ENCODE measurements at regions not wholly inside any gene's neighbourhood (a gene's known extent, or its start where the extent isn't known, plus 50 kb on each side); places are given as distances from the start of the nearest gene placed in this dataset.
"Not testable (repeated sequence)": the region's sequence is repeated elsewhere in the genome, so short reads cannot be mapped to it uniquely, and the experiment has no call there.

- DNase-seq = no peak
Observed at GRCh38 chr6:156687789-156688619, 89.2 kb upstream of the ARID1B start.

GRCh38 chr6:156686995-156687788, 90.0 kb upstream of the ARID1B start:
- peak; percentile 48 for DNase-seq

DNA sequence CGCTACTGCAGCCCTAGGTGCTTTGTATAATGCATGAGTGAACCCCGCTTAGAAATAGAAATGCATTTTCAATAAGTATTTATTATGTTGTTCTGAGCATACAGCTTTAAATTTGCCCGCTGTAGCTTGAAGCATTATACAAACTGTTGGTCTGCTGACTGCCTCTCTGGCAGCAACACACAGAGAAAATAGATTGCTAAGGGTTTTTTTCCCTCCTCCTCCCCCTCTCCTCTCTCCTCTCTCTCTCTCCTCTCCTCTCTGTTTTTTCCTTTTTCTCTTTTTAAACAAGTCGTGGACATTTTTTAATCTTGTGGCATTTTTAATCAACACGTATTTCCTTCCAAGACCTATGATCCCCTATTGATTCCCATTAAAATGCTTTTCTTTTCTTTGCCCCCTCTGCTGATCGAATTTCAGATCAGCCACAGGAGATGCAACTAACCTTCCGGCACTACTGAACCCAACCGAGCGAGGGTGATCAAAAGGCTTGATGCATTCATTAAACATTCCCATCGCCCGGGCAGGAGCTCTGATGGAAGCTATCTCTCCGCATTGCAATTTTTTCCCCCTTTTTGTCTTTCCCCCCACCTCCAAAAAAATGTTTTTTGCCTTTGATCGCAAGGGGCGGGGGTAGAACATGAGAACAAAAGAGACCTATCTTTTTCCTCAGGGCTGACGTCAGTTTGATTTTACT, 90.7 kb upstream of the ARID1B start:
- DNase-seq = peak; percentile 53

DNA sequence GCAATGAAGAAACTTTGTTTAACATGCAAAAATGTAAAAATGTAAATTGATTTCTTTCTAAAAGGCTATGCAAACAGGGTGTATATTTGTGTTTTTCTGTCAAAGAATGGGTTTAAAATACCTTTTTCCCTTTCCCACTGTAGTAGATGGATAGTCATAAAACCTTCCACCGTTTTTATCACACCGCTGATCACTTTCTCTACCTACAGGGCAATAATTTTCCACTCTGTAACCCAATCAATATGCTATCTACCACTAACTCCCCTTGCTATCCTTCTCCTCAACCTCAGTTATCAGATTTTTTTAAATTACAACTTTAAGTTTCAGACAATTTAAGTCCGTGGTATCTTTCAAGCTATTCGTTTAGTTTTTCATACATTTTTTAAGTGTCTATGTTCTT, 91.4 kb upstream of the ARID1B start:
- DNase-seq = no peak

DNA sequence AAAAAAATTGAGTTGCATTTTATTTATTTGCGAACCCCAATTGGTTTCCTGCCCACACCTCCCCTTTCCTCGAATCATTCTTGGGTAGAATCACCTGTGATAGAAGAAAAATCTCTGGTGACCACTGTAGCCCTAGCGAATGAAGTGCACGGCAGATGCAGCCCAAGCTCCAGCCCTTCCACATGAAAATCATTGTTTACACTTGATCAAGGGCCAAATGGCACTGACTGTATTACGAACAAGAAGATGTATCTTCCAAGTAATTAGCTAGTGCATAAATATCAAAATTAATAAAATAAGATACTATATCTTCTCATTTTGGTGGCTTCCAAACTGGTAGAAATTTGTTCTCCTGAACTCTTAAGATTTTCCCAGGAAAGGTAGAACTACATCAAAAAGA, 93.4 kb upstream of the ARID1B start:
- DNase-seq = no peak

DNA sequence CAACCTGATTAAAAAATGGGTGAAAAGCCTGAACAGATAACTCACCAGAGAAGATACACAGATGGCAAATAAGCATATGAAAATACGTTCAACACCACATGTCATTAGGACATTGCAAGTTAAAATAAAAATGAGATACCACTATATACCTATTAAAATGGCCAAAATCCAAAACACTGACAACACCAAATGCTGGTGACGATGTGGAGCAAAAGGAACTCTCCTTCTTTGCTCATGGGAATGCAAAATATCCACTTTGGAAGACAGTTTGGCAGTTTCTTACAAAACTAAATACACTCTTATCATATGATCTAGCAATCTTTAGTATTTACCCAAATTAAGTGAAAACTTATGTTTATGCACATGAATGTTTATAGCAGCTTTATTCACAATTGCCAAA, 100.5 kb upstream of the ARID1B start:
- no peak for DNase-seq

- no peak for DNase-seq
Observed at GRCh38 chr6:156674197-156674596, 103.0 kb upstream of the ARID1B start.

DNA sequence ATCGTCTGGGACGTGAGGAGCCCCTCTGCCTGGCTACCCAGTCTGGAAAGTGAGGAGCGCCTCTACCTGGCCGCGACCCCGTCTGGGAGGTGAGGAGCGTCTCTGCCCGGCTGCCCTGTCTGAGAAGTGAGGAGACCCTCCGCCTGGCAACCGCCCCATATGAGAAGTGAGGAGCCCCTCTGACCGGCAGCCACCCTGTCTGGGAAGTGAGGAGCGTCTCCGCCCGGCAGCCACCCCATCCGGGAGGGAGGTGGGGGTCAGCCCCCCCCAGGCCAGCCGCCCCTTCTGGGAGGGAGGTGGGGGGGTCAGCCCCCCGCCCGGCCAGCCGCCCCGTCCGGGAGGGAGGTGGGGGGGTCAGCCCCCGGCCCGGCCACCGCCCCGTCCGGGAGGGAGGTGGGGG, 107.1 kb upstream of the ARID1B start:
- not testable (repeated sequence) for DNase-seq

DNA sequence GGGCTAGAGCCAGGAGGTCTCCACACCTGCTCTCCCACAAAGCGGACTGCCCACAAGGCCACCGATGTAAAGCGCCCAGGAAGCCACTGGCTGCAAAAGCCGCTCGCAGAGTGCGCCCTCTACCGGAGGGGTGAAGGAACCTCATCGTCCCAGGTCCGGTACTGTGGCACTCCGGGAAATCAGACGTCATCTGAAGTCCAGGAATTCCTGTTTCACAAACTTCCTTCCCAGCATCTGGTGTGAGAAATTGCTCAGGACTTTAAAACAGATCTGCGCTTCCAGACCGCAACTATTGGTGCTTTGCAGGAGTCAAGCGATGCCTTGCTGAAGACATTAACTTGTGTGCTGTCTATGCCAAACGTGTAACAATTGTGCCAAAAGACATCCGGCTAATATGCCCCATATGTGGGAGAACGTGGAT, 115.1 kb upstream of the ARID1B start:
- no peak for DNase-seq

DNA sequence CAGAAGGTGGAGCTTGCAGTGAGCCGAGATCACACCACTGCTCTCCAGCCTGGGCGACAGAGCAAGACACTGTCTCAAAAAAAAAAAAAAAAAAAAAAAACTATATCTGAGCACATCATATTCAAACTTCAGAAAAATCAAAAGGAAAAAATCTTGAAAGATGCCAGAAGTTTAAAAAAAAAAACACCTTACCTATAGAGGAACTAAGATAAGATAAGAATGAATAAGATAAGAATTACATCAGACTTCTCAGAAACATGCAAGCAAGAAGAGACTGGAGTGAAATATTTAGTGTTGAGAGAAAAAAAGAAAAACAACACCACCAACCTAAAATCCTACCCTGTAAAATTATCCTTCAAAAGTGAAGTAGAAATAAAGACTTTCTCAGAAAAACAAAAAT, 116.8 kb upstream of the ARID1B start:
- DNase-seq = no peak

- DNase-seq = no peak
Observed at GRCh38 chr6:156659822-156660198, 117.4 kb upstream of the ARID1B start.

DNA sequence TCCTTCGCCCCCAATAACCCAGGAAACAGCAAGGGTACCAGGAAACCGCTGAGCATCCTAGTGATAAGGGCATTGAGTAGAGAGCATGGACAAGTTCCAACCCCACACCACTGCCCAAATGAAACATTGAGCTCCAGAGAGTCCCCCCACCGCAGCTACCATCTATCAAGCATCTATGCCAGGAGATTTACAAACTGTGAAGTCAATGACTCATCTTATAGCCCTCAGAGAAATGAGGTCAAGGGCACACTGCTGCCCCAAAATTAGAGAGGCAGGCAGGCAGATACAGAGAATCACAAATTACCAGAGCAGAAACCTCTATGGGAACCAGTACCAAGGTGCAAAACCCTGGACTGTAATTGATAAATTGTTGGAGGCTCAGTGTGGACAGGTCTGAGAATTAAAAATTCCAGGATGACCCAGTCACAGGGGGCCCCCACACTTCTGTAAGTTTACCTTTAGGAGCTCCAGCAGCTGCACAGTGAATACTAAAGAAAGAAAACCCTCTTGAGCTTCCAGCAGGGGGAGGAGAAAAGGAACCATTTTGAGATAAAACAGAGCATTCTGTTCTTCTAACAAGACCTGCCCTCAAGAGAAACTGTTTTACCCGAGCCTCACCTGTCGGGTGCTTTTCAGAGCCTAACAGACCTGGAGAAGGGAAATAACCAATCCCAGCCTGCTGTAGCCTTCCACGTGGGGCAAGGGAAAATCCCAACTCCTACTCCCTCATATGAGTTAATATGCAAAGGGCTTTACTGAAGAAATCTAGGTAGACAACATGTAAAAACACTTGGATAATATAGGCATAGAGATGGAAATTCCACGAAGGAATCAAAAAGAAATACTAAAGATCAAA, 118.0 kb upstream of the ARID1B start:
- DNase-seq = no peak

GRCh38 chr6:156658186-156658965, 118.8 kb upstream of the ARID1B start:
- no peak for DNase-seq

- DNase-seq = no peak
Observed at GRCh38 chr6:156657296-156657695, 119.9 kb upstream of the ARID1B start.

DNA sequence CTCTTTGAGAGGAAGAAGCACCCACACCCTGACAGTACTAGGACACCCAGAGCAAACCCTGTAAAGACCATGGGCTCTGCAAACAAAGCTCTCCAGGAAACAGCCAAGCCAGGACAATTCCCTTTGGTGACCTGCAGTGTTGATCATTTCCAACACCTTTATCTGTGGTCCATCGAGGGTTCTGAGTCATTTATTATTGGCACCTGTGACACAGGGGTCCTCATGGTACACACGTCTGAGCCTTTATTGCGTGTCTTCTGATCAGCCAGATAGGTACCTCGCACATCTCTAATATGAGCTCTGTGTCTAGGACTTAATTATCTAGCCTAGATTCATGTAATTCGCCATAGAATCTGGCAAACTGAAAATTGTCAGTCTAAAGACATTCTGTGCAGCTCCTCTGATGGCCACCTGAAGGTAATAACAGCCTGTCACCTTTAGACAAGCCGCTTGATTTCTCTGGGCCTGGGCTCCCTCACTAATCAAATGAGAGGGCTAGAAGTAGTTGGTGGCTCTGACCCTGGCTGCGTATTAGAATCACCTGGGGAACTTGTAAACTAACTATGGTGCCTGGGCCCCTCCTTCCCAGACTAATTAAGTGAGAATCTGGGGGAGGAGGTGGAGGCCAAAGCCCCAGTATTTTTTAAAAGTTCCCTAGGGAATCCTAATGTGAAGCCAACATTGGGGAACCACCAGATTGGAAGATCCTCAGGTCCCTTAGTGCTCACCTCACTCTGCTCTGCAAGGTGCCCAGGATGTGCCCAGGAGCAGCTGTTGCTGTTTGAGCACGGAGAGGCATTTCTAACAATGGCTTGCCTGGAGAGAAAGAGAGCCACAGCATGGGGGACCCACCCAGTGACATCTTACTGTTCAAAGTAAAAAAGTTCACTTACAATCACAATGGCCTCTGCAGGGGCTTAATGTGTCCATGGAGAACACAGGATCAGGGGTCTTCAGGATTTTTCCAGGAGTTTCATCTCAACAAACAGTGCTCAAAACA, 122.0 kb upstream of the ARID1B start:
- no peak for DNase-seq

- DNase-seq = no peak
Observed at GRCh38 chr6:156652231-156652750, 124.9 kb upstream of the ARID1B start.

- no peak for DNase-seq
Observed at GRCh38 chr6:156651486-156651885, 125.7 kb upstream of the ARID1B start.

DNA sequence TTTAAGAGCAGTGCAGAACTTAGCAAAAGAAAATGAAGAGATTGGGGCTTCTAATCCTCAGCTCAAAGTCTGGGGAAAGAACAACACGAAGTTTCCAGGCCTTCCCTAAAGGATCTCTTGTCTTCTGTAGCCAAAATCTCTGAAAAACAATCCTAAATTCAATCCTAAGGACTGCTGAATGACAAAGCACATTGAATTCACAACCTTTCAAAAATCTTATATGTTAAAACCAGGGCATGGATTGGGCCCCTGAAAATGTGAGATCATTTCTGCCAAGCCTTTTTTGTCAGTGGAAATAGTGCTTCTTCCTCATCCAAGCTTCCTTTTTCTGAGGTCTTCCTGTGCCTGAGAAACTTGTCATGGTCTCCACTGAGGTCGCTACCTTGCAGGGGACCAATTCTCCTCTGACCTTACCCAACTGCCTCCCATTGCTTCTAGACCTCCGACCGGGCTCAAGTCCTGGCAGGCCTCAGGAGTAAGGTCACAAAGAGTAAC, 126.2 kb upstream of the ARID1B start:
- DNase-seq = no peak

GRCh38 chr6:156648616-156649015, 128.6 kb upstream of the ARID1B start:
- no peak for DNase-seq

DNA sequence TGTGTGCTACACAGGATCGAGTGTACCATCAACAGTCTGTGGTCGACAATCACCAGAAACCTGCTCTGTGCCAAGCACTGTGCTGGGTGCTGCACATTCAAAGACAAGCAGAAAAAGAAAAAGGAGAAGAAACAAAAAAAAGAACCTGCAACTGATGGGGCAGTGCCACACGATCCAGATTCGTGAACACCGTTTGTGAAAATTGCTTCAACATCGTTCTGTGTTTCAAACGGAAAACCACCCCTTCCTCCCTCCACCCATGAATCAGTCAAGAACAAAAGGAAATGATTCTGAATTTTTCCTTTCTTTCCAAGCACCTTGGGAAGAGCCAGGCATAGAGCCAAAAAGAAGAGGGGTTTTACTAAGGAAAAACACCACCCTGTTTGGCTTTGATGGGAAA, 129.2 kb upstream of the ARID1B start:
- DNase-seq = no peak

All from GF-D8 (cell line).